ENCODE measurements at regions not wholly inside any gene's neighbourhood (a gene's known extent, or its start where the extent isn't known, plus 50 kb on each side); places are given as distances from the start of the nearest gene placed in this dataset.

- Mint-ChIP-seq H3K36me3 (no peaks in the 10 kb centered on the region), H3K4me3 (no peak overlapping the region), H3K27ac (no peak overlapping the region), H3K4me1 (no peaks in the 10 kb centered on the region), H3K9me3 (peaks cover 27% of the 10 kb centered on the region)
- no peak for DNase-seq (ENCODE audit: low spot score in 2 of 2)
- no peak for ATAC-seq
Measured at GRCh38 chr13:58579468-58579867, 947.9 kb downstream of the PCDH17 start.

GRCh38 chr13:58583966-58584365 is 952.4 kb downstream of the PCDH17 start:
- DNase-seq (ENCODE audit: low spot score in 2 of 2), result no peak
- ATAC-seq, result no peak
- Mint-ChIP-seq H3K4me1 (no peaks in the 10 kb centered on the region), H3K27ac (no peak overlapping the region), H3K9me3 (peaks cover 15% of the 10 kb centered on the region), H3K36me3 (no peaks in the 10 kb centered on the region), H3K4me3 (no peak overlapping the region)

GRCh38 chr13:58584610-58585009 is 953.1 kb downstream of the PCDH17 start:
- Mint-ChIP-seq H3K27ac (no peak overlapping the region), H3K36me3 (no peaks in the 10 kb centered on the region), H3K4me3 (no peak overlapping the region), H3K9me3 (peaks cover 15% of the 10 kb centered on the region), H3K4me1 (no peaks in the 10 kb centered on the region)
- no peak for ATAC-seq
- no peak for DNase-seq (ENCODE audit: low spot score in 2 of 2)

GRCh38 chr13:58587183-58587582 is 955.6 kb downstream of the PCDH17 start:
- Mint-ChIP-seq H3K4me3 (no peak overlapping the region), H3K4me1 (no peaks in the 10 kb centered on the region), H3K36me3 (no peaks in the 10 kb centered on the region), H3K27ac (no peak overlapping the region), H3K9me3 (peaks cover 10% of the 10 kb centered on the region)
- DNase-seq (ENCODE audit: low spot score in 2 of 2) (no peak), ATAC-seq (no peak)

- DNase-seq (ENCODE audit: low spot score in 2 of 2), result no peak
- Mint-ChIP-seq H3K9me3 (peaks cover 16% of the 10 kb centered on the region), H3K4me3 (no peak overlapping the region), H3K36me3 (no peaks in the 10 kb centered on the region), H3K4me1 (no peaks in the 10 kb centered on the region), H3K27ac (no peak overlapping the region)
- ATAC-seq, result no peak
Measured at GRCh38 chr13:58592052-58592451, 960.5 kb downstream of the PCDH17 start.

- no peaks in the 10 kb centered on the region for H3K4me1 Mint-ChIP-seq
- H3K36me3 Mint-ChIP-seq, result no peaks in the 10 kb centered on the region
- no peak overlapping the region for H3K4me3 Mint-ChIP-seq
- ATAC-seq, result no peak
- H3K9me3 Mint-ChIP-seq, result peaks cover 13% of the 10 kb centered on the region
- no peak overlapping the region for H3K27ac Mint-ChIP-seq
- DNase-seq (ENCODE audit: low spot score in 2 of 2), result no peak
Measured at GRCh38 chr13:58592786-58593185, 961.2 kb downstream of the PCDH17 start.

- ATAC-seq, result no peak
- Mint-ChIP-seq H3K9me3 (peaks cover 10% of the 10 kb centered on the region), H3K4me1 (no peaks in the 10 kb centered on the region), H3K36me3 (no peaks in the 10 kb centered on the region), H3K4me3 (no peak overlapping the region), H3K27ac (no peak overlapping the region)
- DNase-seq (ENCODE audit: low spot score in 2 of 2), result no peak
Measured at GRCh38 chr13:58594747-58595600, 963.4 kb downstream of the PCDH17 start.

- no peak overlapping the region for H3K27ac Mint-ChIP-seq
- no peak overlapping the region for H3K4me3 Mint-ChIP-seq
- DNase-seq (ENCODE audit: low spot score in 2 of 2), result no peak
- peaks cover 18% of the 10 kb centered on the region for H3K9me3 Mint-ChIP-seq
- no peaks in the 10 kb centered on the region for H3K36me3 Mint-ChIP-seq
- no peaks in the 10 kb centered on the region for H3K4me1 Mint-ChIP-seq
- no peak for ATAC-seq
Measured at GRCh38 chr13:58597552-58597951, 966.0 kb downstream of the PCDH17 start.

- H3K4me3 Mint-ChIP-seq, result no peak overlapping the region
- H3K27ac Mint-ChIP-seq, result no peak overlapping the region
- H3K4me1 Mint-ChIP-seq, result no peaks in the 10 kb centered on the region
- ATAC-seq (no peak), DNase-seq (ENCODE audit: low spot score in 2 of 2) (no peak)
- H3K36me3 Mint-ChIP-seq, result no peaks in the 10 kb centered on the region
- peaks cover 16% of the 10 kb centered on the region for H3K9me3 Mint-ChIP-seq
Measured at GRCh38 chr13:58598241-58598640, 966.7 kb downstream of the PCDH17 start.

- H3K4me3 Mint-ChIP-seq, result no peak overlapping the region
- no peak for ATAC-seq
- peaks cover 29% of the 10 kb centered on the region for H3K9me3 Mint-ChIP-seq
- no peaks in the 10 kb centered on the region for H3K4me1 Mint-ChIP-seq
- DNase-seq (ENCODE audit: low spot score in 2 of 2), result no peak
- no peak overlapping the region for H3K27ac Mint-ChIP-seq
- H3K36me3 Mint-ChIP-seq, result no peaks in the 10 kb centered on the region
Measured at GRCh38 chr13:58611117-58611516, 979.6 kb downstream of the PCDH17 start.

- H3K4me1 Mint-ChIP-seq, result no peaks in the 10 kb centered on the region
- no peak overlapping the region for H3K4me3 Mint-ChIP-seq
- H3K36me3 Mint-ChIP-seq, result no peaks in the 10 kb centered on the region
- no peak overlapping the region for H3K27ac Mint-ChIP-seq
- DNase-seq (ENCODE audit: low spot score in 2 of 2), result no peak
- no peak for ATAC-seq
- peaks cover 11% of the 10 kb centered on the region for H3K9me3 Mint-ChIP-seq
Measured at GRCh38 chr13:58617880-58618665, 986.5 kb downstream of the PCDH17 start.

GRCh38 chr13:58619396-58620113 is 988.0 kb downstream of the PCDH17 start:
- DNase-seq (ENCODE audit: low spot score in 2 of 2), result no peak
- ATAC-seq, result no peak

GRCh38 chr13:58620176-58620575 is 988.6 kb downstream of the PCDH17 start:
- Mint-ChIP-seq H3K27ac (no peak overlapping the region), H3K4me3 (no peak overlapping the region), H3K9me3 (peaks cover 11% of the 10 kb centered on the region), H3K4me1 (no peaks in the 10 kb centered on the region), H3K36me3 (no peaks in the 10 kb centered on the region)
- DNase-seq (ENCODE audit: low spot score in 2 of 2) (no peak), ATAC-seq (no peak)

More at GRCh38 chr13:58619396-58620113, 988.0 kb downstream of the PCDH17 start:
- H3K4me3 Mint-ChIP-seq, result no peak overlapping the region
- no peaks in the 10 kb centered on the region for H3K36me3 Mint-ChIP-seq
- no peak overlapping the region for H3K27ac Mint-ChIP-seq
- H3K9me3 Mint-ChIP-seq, result peaks cover 11% of the 10 kb centered on the region
- no peaks in the 10 kb centered on the region for H3K4me1 Mint-ChIP-seq

- DNase-seq (ENCODE audit: low spot score in 2 of 2) (no peak), ATAC-seq (no peak)
- Mint-ChIP-seq H3K4me1 (no peaks in the 10 kb centered on the region), H3K9me3 (peaks cover 22% of the 10 kb centered on the region), H3K36me3 (no peaks in the 10 kb centered on the region), H3K4me3 (no peak overlapping the region), H3K27ac (no peak overlapping the region)
Measured at GRCh38 chr13:58625703-58626389, 994.3 kb downstream of the PCDH17 start.

- no peak for ATAC-seq
- Mint-ChIP-seq H3K4me3 (no peak overlapping the region), H3K36me3 (no peaks in the 10 kb centered on the region), H3K27ac (no peak overlapping the region), H3K4me1 (no peaks in the 10 kb centered on the region), H3K9me3 (peaks cover 23% of the 10 kb centered on the region)
- no peak for DNase-seq (ENCODE audit: low spot score in 2 of 2)
Measured at GRCh38 chr13:58630794-58631193, 999.2 kb downstream of the PCDH17 start.
